Large intestine (tissue), 3 donors: ENCODE measurements at regions not wholly inside any gene's neighbourhood (a gene's known extent, or its start where the extent isn't known, plus 50 kb on each side); places are given as distances from the start of the nearest gene placed in this dataset.

Experiments
- DNase-seq, 2 donors: peaks; one replicate each; pipeline versions ENCODE4 v3.0.0 to v3.0.0-alpha.2; 2013
- H3K27ac ChIP-seq: one replicate; pipeline ENCODE4 v1.5.1; 2013; ENCODE audit warnings: low read length
- H3K27me3 ChIP-seq: 2 replicates; pipeline ENCODE4 v1.6.1; 2013; ENCODE audit warnings: low read length; ENCODE audit not compliant: control insufficient read depth, insufficient read depth
- H3K36me3 ChIP-seq: 2 replicates; pipeline ENCODE4 v1.6.1; 2013; ENCODE audit warnings: low read length; ENCODE audit not compliant: control insufficient read depth, insufficient read depth
- H3K4me1 ChIP-seq: one replicate; pipeline ENCODE4 v1.6.1; 2013; ENCODE audit warnings: low read length; ENCODE audit not compliant: control insufficient read depth, insufficient read depth
- H3K4me3 ChIP-seq: one replicate; pipeline ENCODE4 v1.5.1; 2013; ENCODE audit warnings: low read length
- H3K9me3 ChIP-seq: one replicate; pipeline ENCODE4 v1.6.1; 2013; ENCODE audit warnings: mild to moderate bottlenecking, low read depth, low read length, moderate library complexity; ENCODE audit not compliant: control insufficient read depth
- WGBS: methylation state at CpG from one replicate; pipeline ENCODE4 v1.1.5; 2013; ENCODE audit warnings: low lambda C conversion rate; ENCODE audit not compliant: insufficient coverage; 5-methylcytosine and 5-hydroxymethylcytosine counted together

GRCh38 chr1:243930822-243931671 lies 81.0 kb upstream of the AKT3 start:
- Histone ChIP-seq H3K27me3 (peaks cover 14% of the 10 kb centered on the region), H3K4me1 (no peaks in the 10 kb centered on the region), H3K36me3 (no peaks in the 10 kb centered on the region), H3K27ac (no peak overlapping the region), H3K9me3 (no peaks in the 10 kb centered on the region), H3K4me3 (no peak overlapping the region)
- WGBS = 12% methylated on average over 3 of the region's 24 CpGs
- DNase-seq = peak in 1 of 2 donors; percentile 10

GRCh38 chr1:243927381-243927780 lies 77.3 kb upstream of the AKT3 start:
- no peaks in the 10 kb centered on the region for H3K4me1 ChIP-seq
- H3K4me3 ChIP-seq = no peak overlapping the region
- no CpG with 5 or more reads among the region's 2 CpGs for WGBS
- no peak overlapping the region for H3K27ac ChIP-seq
- no peaks in the 10 kb centered on the region for H3K9me3 ChIP-seq
- H3K27me3 ChIP-seq = peaks cover 15% of the 10 kb centered on the region
- no peaks in the 10 kb centered on the region for H3K36me3 ChIP-seq
- DNase-seq = no peak

- DNase-seq = no peak
- H3K27ac ChIP-seq = no peak overlapping the region
- no peak overlapping the region for H3K4me3 ChIP-seq
- peaks cover 16% of the 10 kb centered on the region for H3K27me3 ChIP-seq
- H3K4me1 ChIP-seq = no peaks in the 10 kb centered on the region
- no CpG with 5 or more reads among the region's 6 CpGs for WGBS
- no peaks in the 10 kb centered on the region for H3K36me3 ChIP-seq
- H3K9me3 ChIP-seq = no peaks in the 10 kb centered on the region
Observed at GRCh38 chr1:243926803-243927245, 76.8 kb upstream of the AKT3 start.

GRCh38 chr1:243926299-243926698 lies 76.3 kb upstream of the AKT3 start:
- 100% methylated on average over 1 of the region's 8 CpGs for WGBS
- Histone ChIP-seq H3K27ac (no peak overlapping the region), H3K4me3 (no peak overlapping the region), H3K4me1 (no peaks in the 10 kb centered on the region), H3K9me3 (no peaks in the 10 kb centered on the region), H3K27me3 (peaks cover 11% of the 10 kb centered on the region), H3K36me3 (no peaks in the 10 kb centered on the region)
- no peak for DNase-seq

GRCh38 chr1:243924588-243925349 lies 74.7 kb upstream of the AKT3 start:
- DNase-seq = no peak
- Histone ChIP-seq H3K4me3 (no peak overlapping the region), H3K36me3 (no peaks in the 10 kb centered on the region), H3K4me1 (no peaks in the 10 kb centered on the region), H3K9me3 (no peaks in the 10 kb centered on the region), H3K27me3 (peaks cover 13% of the 10 kb centered on the region), H3K27ac (no peak overlapping the region)
- no CpG with 5 or more reads among the region's 11 CpGs for WGBS

GRCh38 chr1:243924188-243924587 lies 74.1 kb upstream of the AKT3 start:
- no CpG with 5 or more reads among the region's 3 CpGs for WGBS

GRCh38 chr1:243923292-243924171 lies 73.5 kb upstream of the AKT3 start:
- DNase-seq = no peak
- Histone ChIP-seq H3K27ac (no peak overlapping the region), H3K4me3 (no peak overlapping the region), H3K27me3 (peaks cover 21% of the 10 kb centered on the region), H3K9me3 (no peaks in the 10 kb centered on the region), H3K4me1 (no peaks in the 10 kb centered on the region), H3K36me3 (no peaks in the 10 kb centered on the region)
- WGBS = 96% methylated on average over 8 of the region's 13 CpGs

More at GRCh38 chr1:243924188-243924587, 74.1 kb upstream of the AKT3 start:
- Histone ChIP-seq H3K27me3 (peaks cover 14% of the 10 kb centered on the region), H3K27ac (no peak overlapping the region), H3K4me3 (no peak overlapping the region), H3K9me3 (no peaks in the 10 kb centered on the region), H3K36me3 (no peaks in the 10 kb centered on the region), H3K4me1 (no peaks in the 10 kb centered on the region)
- DNase-seq = no peak

GRCh38 chr1:243921111-243921510 lies 71.1 kb upstream of the AKT3 start:
- no peaks in the 10 kb centered on the region for H3K4me1 ChIP-seq
- H3K4me3 ChIP-seq = no peak overlapping the region
- no peaks in the 10 kb centered on the region for H3K36me3 ChIP-seq
- H3K9me3 ChIP-seq = no peaks in the 10 kb centered on the region
- no peak overlapping the region for H3K27ac ChIP-seq
- WGBS = 40% methylated on average over 1 of the region's 1 CpG
- peaks cover 44% of the 10 kb centered on the region for H3K27me3 ChIP-seq
- no peak for DNase-seq

GRCh38 chr1:243917863-243918565 lies 68.0 kb upstream of the AKT3 start:
- H3K9me3 ChIP-seq = no peaks in the 10 kb centered on the region
- no peak overlapping the region for H3K27ac ChIP-seq
- H3K4me3 ChIP-seq = peak overlapping the region; percentile 13
- WGBS = 100% methylated on average over 1 of the region's 10 CpGs
- no peaks in the 10 kb centered on the region for H3K4me1 ChIP-seq
- H3K36me3 ChIP-seq = no peaks in the 10 kb centered on the region
- peak; percentile 3 to 10 for DNase-seq
- peaks cover 48% of the 10 kb centered on the region for H3K27me3 ChIP-seq
